Spleen (tissue), 11 donors: ENCODE measurements at regions not wholly inside any gene's neighbourhood (a gene's known extent, or its start where the extent isn't known, plus 50 kb on each side); places are given as distances from the start of the nearest gene placed in this dataset.

ENCODE experiments used
- DNase-seq: peaks from one replicate; pipeline ENCODE4 v3.0.0-alpha.2; 2020
- H3K27ac ChIP-seq, 8 donors: fragments of 200-600 bp; sonication (generic) in 7 of 8; 1 replicate in 4 of 8; 2 replicates in 4 of 8; pipeline versions ENCODE4 v1.5.0 to v1.8.0; 2016 to 2021; ENCODE audit warnings: inconsistent platforms in 4 of 8, mild to moderate bottlenecking in 4 of 8, moderate library complexity in 1 of 8
- H3K27me3 ChIP-seq, 7 donors: fragments of 200-600 bp; sonication (generic) in 6 of 7; replicated peaks in 1 of 7; 1 replicate in 4 of 7; 2 replicates in 3 of 7; pipeline versions ENCODE4 v1.5.0 to v1.8.0; 2016 to 2021; ENCODE audit warnings: inconsistent platforms in 3 of 7, mild to moderate bottlenecking in 1 of 7
- H3K36me3 ChIP-seq, 6 donors: fragments of 200-600 bp; sonication (generic) in 5 of 6; 1 replicate in 4 of 6; 2 replicates in 2 of 6; pipeline versions ENCODE4 v1.5.0 to v1.8.0; 2016 to 2021; ENCODE audit warnings: inconsistent platforms in 2 of 6
- H3K4me1 ChIP-seq, 6 donors: fragments of 200-600 bp; sonication (generic) in 5 of 6; 1 replicate in 3 of 6; 2 replicates in 3 of 6; pipeline versions ENCODE4 v1.5.0 to v1.8.0; 2016 to 2021; ENCODE audit warnings: inconsistent platforms in 3 of 6
- H3K4me3 ChIP-seq, 8 donors: fragments of 200-600 bp; sonication (generic) in 7 of 8; 1 replicate in 4 of 8; 2 replicates in 4 of 8; pipeline versions ENCODE4 v1.5.0 to v1.8.0; 2016 to 2021; ENCODE audit warnings: inconsistent platforms in 4 of 8, mild to moderate bottlenecking in 4 of 8, moderate library complexity in 2 of 8
- H3K9me3 ChIP-seq, 8 donors: fragments of 200-600 bp; sonication (generic) in 7 of 8; 1 replicate in 4 of 8; 2 replicates in 4 of 8; pipeline versions ENCODE4 v1.5.0 to v1.8.0; 2016 to 2021; ENCODE audit warnings: inconsistent platforms in 4 of 8
- POLR2A ChIP-seq, 3 donors: fragments of 450-650 bp; IDR thresholded peaks; one replicate each; pipeline ENCODE4 v1.5.1; 2017; ENCODE audit warnings: antibody characterized with exemption in 3 of 3, mild to moderate bottlenecking in 1 of 3
- POLR2AphosphoS5 ChIP-seq, 3 donors: sonication (generic); formaldehyde crosslinking; IDR thresholded peaks; one replicate each; pipeline ENCODE4 v1.5.1; 2017; ENCODE audit warnings: antibody characterized with exemption in 3 of 3
- WGBS, 5 donors: extraction: QIAGEN DNeasy Blood & Tissue Kit in 3 of 5; methylation state at CpG; one replicate each; pipeline versions ENCODE4 v1.1.5 to v1.1.7; 2013 to 2018; 5-methylcytosine and 5-hydroxymethylcytosine counted together
- intact Hi-C: fragments of 100-400 bp; cut with DNase I; formaldehyde crosslinking; loops from one replicate; pipeline ENCODE4 v1.15.0; 2023; ENCODE audit warnings: low total_unique reads
- TF ChIP-seq, protein P1 (sequence below), 11 experiments: fragments of 200-600 bp in 7 of 11; fragments of 450-650 bp in 4 of 11; sonication (generic) in 4 of 11; IDR thresholded peaks in 8 of 11; conservative IDR thresholded peaks in 3 of 11; 1 replicate in 7 of 11; 2 replicates in 4 of 11; pipeline versions ENCODE4 v1.4.0 to v1.8.0; 2016 to 2021; ENCODE audit warnings: antibody characterized with exemption in 11 of 11, inconsistent platforms in 4 of 11, mild to moderate bottlenecking in 1 of 11
- donor health status: healthy with polysubstance abuse.
- donor health status: DM: no; HTN: no; CAD: no; lungs with moderate emphysema.
- donor health status: DM: no; HTN: no; CAD: no.
- donor health status: Bipolar disorder and iron deficiency.
- donor health status: healthy.
- donor health status: DM: no; HTN: no; CAD: no.
- donor health status: DM: yes; HTN: yes; CAD: no.

GRCh38 chr2:65842104-65842503, 409.7 kb upstream of the SPRED2 start:
- intact Hi-C loops: no loop called here
- Histone ChIP-seq H3K4me3 (no peak overlapping the region), H3K27ac (no peak overlapping the region), H3K27me3 (no peaks in the 10 kb centered on the region), H3K4me1 (no peaks in the 10 kb centered on the region), H3K9me3 (peaks cover 0 to 9% (median 0%) of the 10 kb centered on the region in 8 donors), H3K36me3 (no peaks in the 10 kb centered on the region)
- 85 to 98% (median 93%) methylated on average over 1 of the region's 1 CpG for WGBS, 5 donors
- TF ChIP-seq, protein P1, sequence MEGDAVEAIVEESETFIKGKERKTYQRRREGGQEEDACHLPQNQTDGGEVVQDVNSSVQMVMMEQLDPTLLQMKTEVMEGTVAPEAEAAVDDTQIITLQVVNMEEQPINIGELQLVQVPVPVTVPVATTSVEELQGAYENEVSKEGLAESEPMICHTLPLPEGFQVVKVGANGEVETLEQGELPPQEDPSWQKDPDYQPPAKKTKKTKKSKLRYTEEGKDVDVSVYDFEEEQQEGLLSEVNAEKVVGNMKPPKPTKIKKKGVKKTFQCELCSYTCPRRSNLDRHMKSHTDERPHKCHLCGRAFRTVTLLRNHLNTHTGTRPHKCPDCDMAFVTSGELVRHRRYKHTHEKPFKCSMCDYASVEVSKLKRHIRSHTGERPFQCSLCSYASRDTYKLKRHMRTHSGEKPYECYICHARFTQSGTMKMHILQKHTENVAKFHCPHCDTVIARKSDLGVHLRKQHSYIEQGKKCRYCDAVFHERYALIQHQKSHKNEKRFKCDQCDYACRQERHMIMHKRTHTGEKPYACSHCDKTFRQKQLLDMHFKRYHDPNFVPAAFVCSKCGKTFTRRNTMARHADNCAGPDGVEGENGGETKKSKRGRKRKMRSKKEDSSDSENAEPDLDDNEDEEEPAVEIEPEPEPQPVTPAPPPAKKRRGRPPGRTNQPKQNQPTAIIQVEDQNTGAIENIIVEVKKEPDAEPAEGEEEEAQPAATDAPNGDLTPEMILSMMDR (IDR thresholded peaks at IDR 0.05 in 8 of 11, conservative IDR thresholded peaks at IDR 0.05 in 3 of 11): no peak
- TF ChIP-seq POLR2AphosphoS5 (IDR thresholded peaks at IDR 0.05) (no peak), POLR2A (IDR thresholded peaks at IDR 0.05) (no peak)
- DNase-seq: no peak

GRCh38 chr2:65835975-65836549, 403.7 kb upstream of the SPRED2 start:
- no peaks in the 10 kb centered on the region for H3K4me1 ChIP-seq
- DNase-seq: no peak
- WGBS, 5 donors: 51 to 69% (median 59%) methylated on average over 1 of the region's 1 CpG
- no peak overlapping the region for H3K4me3 ChIP-seq
- no peak overlapping the region for H3K27ac ChIP-seq
- H3K36me3 ChIP-seq: no peaks in the 10 kb centered on the region
- TF ChIP-seq, protein P1 (IDR thresholded peaks at IDR 0.05 in 8 of 11, conservative IDR thresholded peaks at IDR 0.05 in 3 of 11): no peak
- no peak for TF ChIP-seq POLR2AphosphoS5 (IDR thresholded peaks at IDR 0.05)
- no peak for TF ChIP-seq POLR2A (IDR thresholded peaks at IDR 0.05)
- H3K27me3 ChIP-seq: no peaks in the 10 kb centered on the region
- intact Hi-C loops: no loop called here
- H3K9me3 ChIP-seq: no peaks in the 10 kb centered on the region

- no peak for TF ChIP-seq POLR2A (IDR thresholded peaks at IDR 0.05)
- TF ChIP-seq POLR2AphosphoS5 (IDR thresholded peaks at IDR 0.05): no peak
- TF ChIP-seq, protein P1 (IDR thresholded peaks at IDR 0.05 in 8 of 11, conservative IDR thresholded peaks at IDR 0.05 in 3 of 11): no peak
- Histone ChIP-seq H3K27me3 (no peaks in the 10 kb centered on the region), H3K4me3 (no peak overlapping the region), H3K36me3 (no peaks in the 10 kb centered on the region), H3K4me1 (no peaks in the 10 kb centered on the region), H3K27ac (no peak overlapping the region), H3K9me3 (no peaks in the 10 kb centered on the region)
- WGBS, 5 donors: 75 to 87% (median 82%) methylated on average over 7 of the region's 7 CpGs
- intact Hi-C loops: no loop called here
- DNase-seq: no peak
Observed at GRCh38 chr2:65834771-65835475, 402.5 kb upstream of the SPRED2 start.

GRCh38 chr2:65834062-65834461, 401.7 kb upstream of the SPRED2 start:
- no peaks in the 10 kb centered on the region for H3K4me1 ChIP-seq
- H3K9me3 ChIP-seq: no peaks in the 10 kb centered on the region
- WGBS, 5 donors: 82 to 90% (median 87%) methylated on average over 6 of the region's 6 CpGs
- H3K4me3 ChIP-seq: no peak overlapping the region
- H3K27ac ChIP-seq: no peak overlapping the region
- no peaks in the 10 kb centered on the region for H3K27me3 ChIP-seq
- H3K36me3 ChIP-seq: no peaks in the 10 kb centered on the region
- intact Hi-C loops: no loop called here
- DNase-seq: no peak
- TF ChIP-seq POLR2AphosphoS5 (IDR thresholded peaks at IDR 0.05) (no peak), POLR2A (IDR thresholded peaks at IDR 0.05) (no peak)
- TF ChIP-seq, protein P1 (IDR thresholded peaks at IDR 0.05 in 8 of 11, conservative IDR thresholded peaks at IDR 0.05 in 3 of 11): no peak
